HG03066 (cell line): ENCODE measurements at regions not wholly inside any gene's neighbourhood (a gene's known extent, or its start where the extent isn't known, plus 50 kb on each side); places are given as distances from the start of the nearest gene placed in this dataset.
"Not testable (repeated sequence)": the region's sequence is repeated elsewhere in the genome, so short reads cannot be mapped to it uniquely, and the experiment has no call there.

Experiments used
- ATAC-seq: cut with Tn5 transposase; IDR thresholded peaks from one replicate; pipeline ENCODE4 v1.9.1; 2021; ENCODE audit warnings: low read depth; ENCODE audit not compliant: unreplicated experiment

- no peak for ATAC-seq
These were observed 100.4 kb upstream of the OSBPL11 start for GRCh38 chr3:125695688-125696087.

- not testable (repeated sequence) for ATAC-seq
These were observed 101.8 kb upstream of the OSBPL11 start for GRCh38 chr3:125697126-125697525.

DNA sequence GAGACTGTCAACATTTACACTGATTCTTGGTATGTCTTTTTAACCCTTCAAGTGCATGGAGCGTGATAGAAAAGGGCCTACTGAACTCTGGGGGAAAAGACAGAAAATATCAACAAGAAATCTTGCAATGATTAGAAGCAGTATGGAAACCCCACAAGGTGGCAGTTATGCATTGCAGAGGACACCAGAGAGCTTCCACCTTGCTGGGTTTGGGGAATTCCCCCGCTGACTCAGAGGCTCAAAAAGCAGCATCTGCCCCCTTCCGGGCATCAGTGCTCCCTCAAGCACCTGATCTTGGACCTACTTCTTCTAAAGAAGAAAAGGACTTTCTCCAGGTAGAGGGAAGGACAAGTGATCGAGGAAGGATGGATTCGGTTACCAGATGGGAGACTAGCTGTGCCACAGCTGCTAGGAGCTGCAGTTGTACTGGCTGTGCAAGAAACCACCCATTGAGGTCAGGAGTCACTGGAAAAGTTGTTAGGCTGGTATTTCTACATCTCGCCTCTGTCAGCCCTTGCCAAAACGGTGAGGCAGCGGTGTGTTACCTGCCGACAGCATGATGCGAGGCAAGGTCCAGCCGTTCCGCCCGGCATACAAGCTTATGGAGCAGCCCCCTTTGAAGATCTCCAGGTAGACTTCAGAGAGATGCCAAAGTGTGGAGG, 102.8 kb upstream of the OSBPL11 start:
- not testable (repeated sequence) for ATAC-seq

DNA sequence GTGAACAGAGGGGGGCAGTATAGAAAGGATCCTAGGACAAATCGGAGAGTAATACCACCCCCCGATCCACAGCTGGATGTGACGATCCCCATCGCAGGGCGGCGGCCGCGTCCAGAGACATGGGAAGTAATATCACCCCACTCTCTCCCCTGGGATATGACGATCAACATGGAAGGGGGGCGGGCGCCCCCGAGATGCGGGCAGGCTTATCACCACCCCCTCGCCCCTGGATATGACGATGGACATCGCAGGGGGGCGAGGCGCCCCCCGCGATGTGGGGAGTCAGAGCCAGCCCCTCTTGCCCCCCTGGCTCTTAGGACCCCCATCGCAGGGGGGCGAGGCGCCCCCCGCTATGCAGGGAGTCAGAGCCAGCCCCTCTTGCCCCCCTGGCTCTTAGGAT, 120.4 kb upstream of the OSBPL11 start:
- no peak for ATAC-seq

DNA sequence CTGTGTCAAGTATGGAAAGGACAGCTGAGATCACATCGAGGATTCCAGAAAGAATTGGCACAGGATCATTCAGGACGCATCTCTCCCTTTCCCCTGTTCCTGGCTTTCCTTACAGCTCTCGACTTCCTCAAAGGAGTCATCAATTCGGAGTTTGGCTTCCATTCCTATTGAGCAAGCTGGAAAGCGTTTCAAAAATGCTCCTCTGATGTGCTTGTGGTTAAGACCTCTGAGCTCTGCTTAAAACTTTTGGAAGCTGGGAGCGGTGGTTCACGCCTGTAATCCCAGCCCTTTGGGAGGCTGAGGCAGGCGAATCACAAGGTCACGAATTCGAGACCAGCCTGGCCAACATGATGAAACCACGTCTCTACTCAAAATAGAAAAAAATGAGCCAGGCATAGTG, 136.9 kb upstream of the OSBPL11 start:
- not testable (repeated sequence) for ATAC-seq

- ATAC-seq: not testable (repeated sequence)
These were observed 146.9 kb upstream of the OSBPL11 start for GRCh38 chr3:125741991-125742718.

DNA sequence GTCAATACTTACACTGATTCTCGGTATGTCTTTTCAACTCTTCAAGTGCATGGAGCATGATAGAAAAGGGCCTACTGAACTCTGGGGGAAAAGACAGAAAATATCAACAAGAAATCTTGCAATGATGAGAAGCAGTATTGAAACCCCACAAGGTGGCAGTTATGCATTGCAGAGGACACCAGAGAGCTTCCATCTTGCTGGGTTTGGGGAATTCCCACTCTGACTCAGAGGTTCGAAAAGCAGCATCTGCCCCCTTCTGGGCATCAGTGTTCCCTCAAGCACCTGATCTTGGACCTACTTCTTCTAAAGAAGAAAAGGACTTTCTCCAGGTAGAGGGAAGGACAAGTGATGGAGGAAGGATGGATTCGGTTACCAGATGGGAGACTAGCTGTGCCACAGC, 147.5 kb upstream of the OSBPL11 start:
- not testable (repeated sequence) for ATAC-seq

DNA sequence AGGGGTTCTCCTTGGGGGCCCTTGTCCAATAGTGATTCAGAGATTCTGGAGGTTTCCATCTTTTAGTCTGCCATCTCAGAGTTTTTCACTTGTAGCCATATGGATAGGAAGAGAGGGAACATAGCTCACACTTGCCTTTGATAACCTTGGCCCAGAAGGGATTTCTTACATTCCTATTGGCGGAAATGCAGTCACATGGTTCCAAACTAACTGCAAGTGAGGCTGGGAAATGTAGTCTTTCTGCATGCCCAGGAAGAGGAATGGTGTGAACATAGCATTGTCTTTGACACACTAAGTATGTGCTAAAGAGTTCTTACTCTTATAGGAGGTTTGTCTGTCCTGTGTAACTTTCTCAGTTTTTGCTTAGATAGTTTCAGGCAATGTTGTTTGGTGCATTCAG, 161.8 kb upstream of the OSBPL11 start:
- not testable (repeated sequence) for ATAC-seq

GRCh38 chr3:125758641-125759130, 163.4 kb upstream of the OSBPL11 start:
- ATAC-seq: not testable (repeated sequence)

GRCh38 chr3:125762601-125763000, 167.3 kb upstream of the OSBPL11 start:
- not testable (repeated sequence) for ATAC-seq

- ATAC-seq: not testable (repeated sequence)
These were observed 171.1 kb upstream of the OSBPL11 start for GRCh38 chr3:125766285-125766826.

- ATAC-seq: not testable (repeated sequence)
These were observed 171.6 kb upstream of the OSBPL11 start for GRCh38 chr3:125766931-125767330.

DNA sequence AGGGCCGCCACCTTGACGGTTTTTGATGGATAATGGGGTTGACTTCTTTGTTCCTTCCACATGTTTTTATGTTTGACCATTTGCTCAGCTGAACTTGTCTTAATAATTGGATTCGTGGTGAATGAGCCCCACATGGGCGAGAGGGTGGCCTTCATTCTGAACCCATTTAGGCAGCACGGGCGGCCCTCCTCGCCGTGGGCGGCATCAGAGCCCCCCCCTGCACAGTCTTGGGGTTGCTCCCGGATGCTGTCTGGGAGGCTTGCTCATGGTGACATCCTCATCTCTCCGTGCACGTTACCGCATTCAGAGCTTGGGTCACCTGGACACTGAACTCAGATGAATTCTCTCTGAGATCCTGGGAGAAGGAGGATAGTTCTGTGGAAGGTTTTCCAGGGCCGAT, 172.3 kb upstream of the OSBPL11 start:
- no peak for ATAC-seq

GRCh38 chr3:125768821-125769220, 173.5 kb upstream of the OSBPL11 start:
- ATAC-seq: not testable (repeated sequence)

GRCh38 chr3:125771506-125771905, 176.2 kb upstream of the OSBPL11 start:
- not testable (repeated sequence) for ATAC-seq

- ATAC-seq: not testable (repeated sequence)
These were observed 179.2 kb upstream of the OSBPL11 start for GRCh38 chr3:125774433-125775034.

GRCh38 chr3:125775106-125775505, 179.8 kb upstream of the OSBPL11 start:
- ATAC-seq: not testable (repeated sequence)

DNA sequence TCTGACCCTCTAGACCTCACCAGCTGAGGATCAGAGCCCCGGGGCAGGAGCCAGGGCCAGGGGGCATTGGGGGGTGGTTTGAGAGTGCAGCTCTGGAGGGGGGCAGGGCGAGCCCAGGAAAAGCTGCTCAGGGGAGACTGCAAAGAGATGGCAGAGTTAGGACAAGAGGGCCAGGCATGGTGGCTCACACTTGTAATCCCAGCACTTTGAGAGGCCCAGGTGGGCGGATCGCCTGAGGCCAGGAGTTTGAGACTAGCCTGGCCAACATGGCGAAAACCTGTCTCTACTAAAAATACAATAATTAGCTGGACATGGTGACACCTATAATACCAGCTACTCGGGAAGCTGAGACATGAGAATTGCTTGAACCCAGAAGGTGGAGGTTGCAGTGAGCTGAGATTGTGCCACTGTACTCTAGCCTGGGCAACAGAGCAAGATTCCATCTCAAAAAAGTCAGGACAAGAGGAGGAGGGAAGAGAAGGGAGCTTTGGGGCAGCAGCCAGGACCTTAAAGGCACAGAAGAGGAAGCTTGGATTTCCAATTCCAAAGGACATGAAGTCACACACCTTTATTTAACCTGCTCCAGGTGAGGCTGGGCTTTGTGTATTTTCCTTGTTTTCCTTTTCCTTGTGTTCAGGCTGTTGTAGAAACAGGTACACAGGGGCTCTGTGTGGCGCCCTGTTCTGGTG, 180.5 kb upstream of the OSBPL11 start:
- ATAC-seq: not testable (repeated sequence)

DNA sequence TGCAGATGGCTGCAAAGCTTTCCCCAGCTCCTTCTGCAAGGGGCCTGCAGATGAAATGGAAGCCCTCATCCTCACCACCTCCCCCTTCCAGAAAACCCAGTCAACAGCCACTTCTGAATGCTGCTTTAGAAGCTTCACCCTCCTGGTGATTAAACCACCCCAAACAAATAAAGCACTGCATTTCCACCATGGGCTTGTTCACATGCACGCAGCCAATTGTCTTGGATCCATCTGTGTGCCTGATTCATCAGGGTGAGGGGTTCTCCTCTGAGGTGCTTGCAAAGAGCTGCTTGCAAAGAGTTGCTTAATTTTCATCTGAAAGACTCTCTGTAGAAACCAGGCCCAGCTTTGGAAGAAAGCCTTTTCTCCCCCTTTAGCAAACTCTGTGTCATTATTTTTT, 184.0 kb upstream of the OSBPL11 start:
- not testable (repeated sequence) for ATAC-seq

DNA sequence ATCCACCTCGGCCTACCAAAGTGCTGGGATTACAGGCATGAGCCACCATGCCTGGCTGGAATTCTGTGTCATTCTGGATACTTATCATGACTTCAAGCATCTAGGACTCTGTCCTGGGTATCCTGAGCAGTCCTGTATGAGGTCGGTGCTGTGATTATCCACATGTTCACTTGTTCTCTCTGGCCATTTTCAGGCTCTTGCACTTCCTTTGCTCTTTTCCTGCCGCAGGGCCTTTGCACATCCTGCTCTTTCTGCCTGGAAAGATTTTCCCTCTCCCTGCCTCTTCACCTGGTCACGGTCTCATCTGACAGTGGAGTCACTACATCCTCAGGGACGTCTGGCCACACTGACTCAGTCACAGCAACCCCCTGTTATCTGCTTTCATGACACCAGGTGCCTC, 184.6 kb upstream of the OSBPL11 start:
- not testable (repeated sequence) for ATAC-seq
